Astrocyte (in vitro differentiated cells and primary cell): ENCODE measurements at regions not wholly inside any gene's neighbourhood (a gene's known extent, or its start where the extent isn't known, plus 50 kb on each side); places are given as distances from the start of the nearest gene placed in this dataset.

Experiments
- DNase-seq: peaks from one replicate; pipeline ENCODE4 v3.0.0-alpha.2; 2010; ENCODE audit warnings: low read depth
- FAIRE-seq: peaks from 2 replicates; lab custom pipeline; 2011; peaks lifted over from hg19 to GRCh38; lab: Jason Lieb, UNC
- H2AFZ ChIP-seq: 2 replicates; pipeline ENCODE4 v1.6.0; 2012; ENCODE audit warnings: low read depth, low read length, inconsistent platforms
- H3K27ac ChIP-seq: 2 replicates; pipeline ENCODE4 v1.5.1; 2011; ENCODE audit warnings: low read depth, low read length, inconsistent platforms
- H3K27me3 ChIP-seq: 2 replicates; pipeline ENCODE4 v1.6.0; 2011; ENCODE audit warnings: low read length, inconsistent platforms; ENCODE audit not compliant: insufficient read depth
- H3K36me3 ChIP-seq: 2 replicates; pipeline ENCODE4 v1.5.1; 2011; ENCODE audit warnings: low read length, inconsistent platforms; ENCODE audit not compliant: insufficient read depth
- H3K4me1 ChIP-seq: 2 replicates; pipeline ENCODE4 v1.5.1; 2011; ENCODE audit warnings: low read length, inconsistent platforms; ENCODE audit not compliant: insufficient read depth
- H3K4me2 ChIP-seq: 2 replicates; pipeline ENCODE4 v1.6.0; 2012; ENCODE audit warnings: low read length, inconsistent platforms
- H3K4me3 ChIP-seq: 2 replicates; pipeline ENCODE4 v1.5.1; 2011; ENCODE audit warnings: low read depth, mild to moderate bottlenecking, low read length, inconsistent platforms; ENCODE audit not compliant: insufficient read depth
- H3K79me2 ChIP-seq: 2 replicates; pipeline ENCODE4 v1.6.0; 2012; ENCODE audit warnings: mild to moderate bottlenecking, low read length, inconsistent platforms; ENCODE audit not compliant: insufficient read depth
- H3K9ac ChIP-seq: 2 replicates; pipeline ENCODE4 v1.6.0; 2012; ENCODE audit warnings: mild to moderate bottlenecking, low read length, inconsistent platforms
- H3K9me3 ChIP-seq: 2 replicates; pipeline ENCODE4 v1.5.1; 2012; ENCODE audit warnings: low read depth, mild to moderate bottlenecking, low read length, inconsistent platforms; ENCODE audit not compliant: insufficient read depth
- H4K20me1 ChIP-seq: 2 replicates; pipeline ENCODE4 v1.6.0; 2012; ENCODE audit warnings: low read length, inconsistent platforms; ENCODE audit not compliant: insufficient read depth
- H3K27ac Mint-ChIP-seq: one replicate; pipeline ENCODE4 v1.8.0; 2021; ENCODE audit warnings: mild to moderate bottlenecking, mixed read lengths; ENCODE audit not compliant: unreplicated experiment
- H3K27me3 Mint-ChIP-seq: one replicate; pipeline ENCODE4 v1.8.0; 2021; ENCODE audit warnings: low read depth, mixed read lengths; ENCODE audit not compliant: unreplicated experiment
- H3K36me3 Mint-ChIP-seq: one replicate; pipeline ENCODE4 v1.8.0; 2021; ENCODE audit warnings: low read depth, mixed read lengths; ENCODE audit not compliant: unreplicated experiment
- H3K4me1 Mint-ChIP-seq: one replicate; pipeline ENCODE4 v1.8.0; 2021; ENCODE audit warnings: low read depth, mixed read lengths; ENCODE audit not compliant: unreplicated experiment
- H3K4me3 Mint-ChIP-seq: one replicate; pipeline ENCODE4 v1.8.0; 2021; ENCODE audit warnings: mild to moderate bottlenecking, moderate library complexity, mixed read lengths; ENCODE audit not compliant: unreplicated experiment
- H3K9me3 Mint-ChIP-seq: one replicate; pipeline ENCODE4 v1.8.0; 2021; ENCODE audit warnings: mild to moderate bottlenecking, mixed read lengths; ENCODE audit not compliant: unreplicated experiment
- EZH2 ChIP-seq: IDR thresholded peaks from 2 replicates; pipeline ENCODE4 v1.6.1; 2012; ENCODE audit warnings: mild to moderate bottlenecking, low read length, inconsistent platforms; ENCODE audit not compliant: insufficient read depth
- TF ChIP-seq, protein P1 (sequence below): IDR thresholded peaks from 2 replicates; pipeline ENCODE4 v1.5.1; 2011; ENCODE audit warnings: low read depth, mild to moderate bottlenecking, inconsistent platforms, low read length, moderate library complexity; ENCODE audit not compliant: insufficient read depth

- DNase-seq = no peak
- H3K4me1 ChIP-seq = peaks cover 8% of the 10 kb centered on the region
- H3K36me3 Mint-ChIP-seq = no peaks in the 10 kb centered on the region
- H4K20me1 ChIP-seq = no peaks in the 10 kb centered on the region
- H3K9me3 Mint-ChIP-seq = no peaks in the 10 kb centered on the region
- H3K27ac Mint-ChIP-seq = no peak overlapping the region
- no peak overlapping the region for H3K27ac ChIP-seq
- H3K27me3 Mint-ChIP-seq = no peaks in the 10 kb centered on the region
- H3K4me1 Mint-ChIP-seq = peaks cover 12% of the 10 kb centered on the region
- no peaks in the 10 kb centered on the region for H3K79me2 ChIP-seq
- H2AFZ ChIP-seq = no peak overlapping the region
- H3K36me3 ChIP-seq = no peaks in the 10 kb centered on the region
- H3K27me3 ChIP-seq = no peaks in the 10 kb centered on the region
- H3K4me3 Mint-ChIP-seq = no peak overlapping the region
- no peak for TF ChIP-seq EZH2
- TF ChIP-seq, protein P1, sequence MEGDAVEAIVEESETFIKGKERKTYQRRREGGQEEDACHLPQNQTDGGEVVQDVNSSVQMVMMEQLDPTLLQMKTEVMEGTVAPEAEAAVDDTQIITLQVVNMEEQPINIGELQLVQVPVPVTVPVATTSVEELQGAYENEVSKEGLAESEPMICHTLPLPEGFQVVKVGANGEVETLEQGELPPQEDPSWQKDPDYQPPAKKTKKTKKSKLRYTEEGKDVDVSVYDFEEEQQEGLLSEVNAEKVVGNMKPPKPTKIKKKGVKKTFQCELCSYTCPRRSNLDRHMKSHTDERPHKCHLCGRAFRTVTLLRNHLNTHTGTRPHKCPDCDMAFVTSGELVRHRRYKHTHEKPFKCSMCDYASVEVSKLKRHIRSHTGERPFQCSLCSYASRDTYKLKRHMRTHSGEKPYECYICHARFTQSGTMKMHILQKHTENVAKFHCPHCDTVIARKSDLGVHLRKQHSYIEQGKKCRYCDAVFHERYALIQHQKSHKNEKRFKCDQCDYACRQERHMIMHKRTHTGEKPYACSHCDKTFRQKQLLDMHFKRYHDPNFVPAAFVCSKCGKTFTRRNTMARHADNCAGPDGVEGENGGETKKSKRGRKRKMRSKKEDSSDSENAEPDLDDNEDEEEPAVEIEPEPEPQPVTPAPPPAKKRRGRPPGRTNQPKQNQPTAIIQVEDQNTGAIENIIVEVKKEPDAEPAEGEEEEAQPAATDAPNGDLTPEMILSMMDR = no peak
- no peak overlapping the region for H3K4me2 ChIP-seq
- no peak for FAIRE-seq
- H3K9me3 ChIP-seq = no peaks in the 10 kb centered on the region
- H3K9ac ChIP-seq = no peak overlapping the region
- no peak overlapping the region for H3K4me3 ChIP-seq
Measured at GRCh38 chr6:125423047-125423446, 121.3 kb upstream of the HDDC2 start.

DNA sequence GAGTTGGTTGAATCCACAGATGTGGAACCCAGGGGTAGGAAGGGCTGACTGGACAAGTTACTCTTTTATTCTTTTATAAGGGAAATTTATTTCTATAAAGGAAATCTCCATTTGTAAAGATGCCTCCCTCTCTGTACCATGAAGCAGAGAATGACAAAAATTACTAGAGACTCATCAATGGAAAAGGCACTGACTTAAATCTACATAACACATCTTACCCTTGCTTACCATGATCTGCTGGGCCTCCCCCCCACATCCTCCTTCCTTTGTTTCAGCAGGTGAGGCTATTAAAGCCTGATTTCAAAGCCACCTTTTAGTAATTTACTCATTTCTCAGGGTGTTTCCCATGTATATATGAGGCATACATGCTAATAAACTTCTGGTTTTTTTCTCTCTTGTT lies 130.2 kb upstream of the HDDC2 start:
- H3K9me3 ChIP-seq = no peaks in the 10 kb centered on the region
- H3K4me3 ChIP-seq = no peak overlapping the region
- TF ChIP-seq, protein P1 = no peak
- no peak for TF ChIP-seq EZH2
- H3K27me3 ChIP-seq = no peaks in the 10 kb centered on the region
- H3K79me2 ChIP-seq = no peaks in the 10 kb centered on the region
- H3K36me3 ChIP-seq = no peaks in the 10 kb centered on the region
- H3K4me1 ChIP-seq = no peaks in the 10 kb centered on the region
- H3K27ac Mint-ChIP-seq = no peak overlapping the region
- FAIRE-seq (no peak), DNase-seq (no peak)
- peaks cover 2% of the 10 kb centered on the region for H3K9me3 Mint-ChIP-seq
- no peak overlapping the region for H3K4me2 ChIP-seq
- H3K27ac ChIP-seq = no peak overlapping the region
- H3K4me1 Mint-ChIP-seq = no peaks in the 10 kb centered on the region
- peaks cover 1% of the 10 kb centered on the region for H3K27me3 Mint-ChIP-seq
- H2AFZ ChIP-seq = no peak overlapping the region
- H3K36me3 Mint-ChIP-seq = no peaks in the 10 kb centered on the region
- no peak overlapping the region for H3K4me3 Mint-ChIP-seq
- no peak overlapping the region for H3K9ac ChIP-seq
- H4K20me1 ChIP-seq = no peaks in the 10 kb centered on the region

GRCh38 chr6:125432963-125433362 lies 131.2 kb upstream of the HDDC2 start:
- Histone ChIP-seq H3K9ac (no peak overlapping the region), H3K4me3 (no peak overlapping the region), H3K36me3 (no peaks in the 10 kb centered on the region), H3K4me2 (no peak overlapping the region), H3K9me3 (no peaks in the 10 kb centered on the region), H3K27me3 (no peaks in the 10 kb centered on the region), H2AFZ (no peak overlapping the region), H3K27ac (no peak overlapping the region), H3K79me2 (no peaks in the 10 kb centered on the region), H3K4me1 (no peaks in the 10 kb centered on the region), H4K20me1 (no peaks in the 10 kb centered on the region)
- no peak for TF ChIP-seq EZH2
- TF ChIP-seq, protein P1 = no peak
- no peak for FAIRE-seq
- Mint-ChIP-seq H3K36me3 (no peaks in the 10 kb centered on the region), H3K27me3 (peaks cover 1% of the 10 kb centered on the region), H3K4me1 (no peaks in the 10 kb centered on the region), H3K4me3 (no peak overlapping the region), H3K9me3 (peaks cover 5% of the 10 kb centered on the region), H3K27ac (no peak overlapping the region)
- no peak for DNase-seq
